ENCODE measurements at regions not wholly inside any gene's neighbourhood (a gene's known extent, or its start where the extent isn't known, plus 50 kb on each side); places are given as distances from the start of the nearest gene placed in this dataset.

DNA sequence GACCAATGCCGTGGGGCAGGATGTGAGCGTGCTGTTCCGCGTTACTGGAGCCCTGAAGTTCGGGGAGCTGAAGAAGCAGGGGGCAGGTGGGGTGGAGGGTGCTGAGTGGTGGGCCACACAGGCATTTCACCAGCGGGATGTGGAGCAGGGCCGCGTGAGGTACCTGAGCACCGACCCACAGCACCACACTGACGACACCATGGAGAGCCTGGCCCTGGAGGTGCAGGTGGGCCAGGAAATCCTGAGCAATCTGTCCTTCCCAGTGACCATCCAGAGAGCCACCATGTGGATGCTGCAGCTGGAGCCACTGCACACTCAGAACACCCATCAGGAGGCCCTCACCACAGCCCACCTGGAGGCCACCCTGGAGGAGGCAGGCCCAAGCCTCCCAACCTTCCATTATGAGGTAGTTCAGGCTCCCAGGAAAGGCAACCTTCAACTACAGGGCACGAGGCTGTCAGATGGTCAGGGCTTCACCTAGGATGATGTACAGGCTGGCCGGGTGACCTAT, 179.6 kb downstream of the TBC1D2B start:
- TF ChIP-seq, protein P1, sequence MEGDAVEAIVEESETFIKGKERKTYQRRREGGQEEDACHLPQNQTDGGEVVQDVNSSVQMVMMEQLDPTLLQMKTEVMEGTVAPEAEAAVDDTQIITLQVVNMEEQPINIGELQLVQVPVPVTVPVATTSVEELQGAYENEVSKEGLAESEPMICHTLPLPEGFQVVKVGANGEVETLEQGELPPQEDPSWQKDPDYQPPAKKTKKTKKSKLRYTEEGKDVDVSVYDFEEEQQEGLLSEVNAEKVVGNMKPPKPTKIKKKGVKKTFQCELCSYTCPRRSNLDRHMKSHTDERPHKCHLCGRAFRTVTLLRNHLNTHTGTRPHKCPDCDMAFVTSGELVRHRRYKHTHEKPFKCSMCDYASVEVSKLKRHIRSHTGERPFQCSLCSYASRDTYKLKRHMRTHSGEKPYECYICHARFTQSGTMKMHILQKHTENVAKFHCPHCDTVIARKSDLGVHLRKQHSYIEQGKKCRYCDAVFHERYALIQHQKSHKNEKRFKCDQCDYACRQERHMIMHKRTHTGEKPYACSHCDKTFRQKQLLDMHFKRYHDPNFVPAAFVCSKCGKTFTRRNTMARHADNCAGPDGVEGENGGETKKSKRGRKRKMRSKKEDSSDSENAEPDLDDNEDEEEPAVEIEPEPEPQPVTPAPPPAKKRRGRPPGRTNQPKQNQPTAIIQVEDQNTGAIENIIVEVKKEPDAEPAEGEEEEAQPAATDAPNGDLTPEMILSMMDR (IDR thresholded peaks at IDR 0.05) = no peak
- no peak for TF ChIP-seq POLR2A (IDR thresholded peaks at IDR 0.05)

All from ovary (tissue), 3 donors.